Breast epithelium (tissue), 4 donors: ENCODE measurements at regions not wholly inside any gene's neighbourhood (a gene's known extent, or its start where the extent isn't known, plus 50 kb on each side); places are given as distances from the start of the nearest gene placed in this dataset.

ENCODE experiments used
- DNase-seq, 2 donors: peaks; one replicate each; pipeline ENCODE4 v3.0.0-alpha.2; 2019; ENCODE audit warnings: low spot score in 2 of 2
- H3K27ac ChIP-seq, 2 donors: fragments of 200-600 bp; sonication (generic) in 1 of 2; one replicate each; pipeline ENCODE4 v1.5.1; 2016 to 2019; ENCODE audit warnings: mild to moderate bottlenecking in 1 of 2
- H3K27me3 ChIP-seq, 2 donors: fragments of 200-600 bp; sonication (generic) in 1 of 2; one replicate each; pipeline versions ENCODE4 v1.5.1 to v1.6.0; 2017 to 2019; ENCODE audit warnings: control low read depth in 1 of 2, mild to moderate bottlenecking in 1 of 2
- H3K36me3 ChIP-seq: fragments of 200-600 bp; one replicate; pipeline ENCODE4 v1.5.1; 2019
- H3K4me1 ChIP-seq, 2 donors: fragments of 200-600 bp; sonication (generic); one replicate each; pipeline ENCODE4 v1.5.1; 2016 to 2019; ENCODE audit warnings: control low read depth in 1 of 2
- H3K4me3 ChIP-seq, 3 donors: fragments of 200-600 bp; sonication (generic); 1 replicate in 2 of 3; 2 replicates in 1 of 3; pipeline ENCODE4 v1.5.1; 2016 to 2019; ENCODE audit warnings: mild to moderate bottlenecking in 3 of 3, moderate library complexity in 2 of 3
- H3K9me3 ChIP-seq, 2 donors: fragments of 200-600 bp; sonication (generic) in 1 of 2; one replicate each; pipeline ENCODE4 v1.5.1; 2016 to 2019; ENCODE audit warnings: control low read depth in 1 of 2
- POLR2A ChIP-seq: fragments of 450-650 bp; IDR thresholded peaks from one replicate; pipeline ENCODE4 v1.6.1; 2016; ENCODE audit warnings: antibody characterized with exemption, mild to moderate bottlenecking, moderate library complexity
- POLR2AphosphoS5 ChIP-seq, 3 donors: sonication (generic); formaldehyde crosslinking; IDR thresholded peaks; one replicate each; pipeline ENCODE4 v1.6.1; 2017; ENCODE audit warnings: antibody characterized with exemption in 3 of 3
- intact Hi-C: fragments of 100-400 bp; cut with DNase I; formaldehyde crosslinking; loops from one replicate; pipeline ENCODE4 v1.15.1; 2023; ENCODE audit warnings: low total_unique reads
- TF ChIP-seq, protein P1 (sequence below), 3 donors: fragments of 450-650 bp; IDR thresholded peaks; one replicate each; pipeline ENCODE4 v1.5.1; 2016 to 2017; ENCODE audit warnings: antibody characterized with exemption in 3 of 3, mild to moderate bottlenecking in 3 of 3, moderate library complexity in 3 of 3

GRCh38 chr5:124393584-124394379 is 352.7 kb downstream of the ZNF608 start:
- Histone ChIP-seq H3K4me3 (no peak overlapping the region), H3K36me3 (no peaks in the 10 kb centered on the region), H3K27ac (no peak overlapping the region), H3K9me3 (peaks cover 0 to 22% of the 10 kb centered on the region in 2 donors), H3K4me1 (no peaks in the 10 kb centered on the region), H3K27me3 (no peaks in the 10 kb centered on the region)
- no peak for DNase-seq
- TF ChIP-seq, protein P1, sequence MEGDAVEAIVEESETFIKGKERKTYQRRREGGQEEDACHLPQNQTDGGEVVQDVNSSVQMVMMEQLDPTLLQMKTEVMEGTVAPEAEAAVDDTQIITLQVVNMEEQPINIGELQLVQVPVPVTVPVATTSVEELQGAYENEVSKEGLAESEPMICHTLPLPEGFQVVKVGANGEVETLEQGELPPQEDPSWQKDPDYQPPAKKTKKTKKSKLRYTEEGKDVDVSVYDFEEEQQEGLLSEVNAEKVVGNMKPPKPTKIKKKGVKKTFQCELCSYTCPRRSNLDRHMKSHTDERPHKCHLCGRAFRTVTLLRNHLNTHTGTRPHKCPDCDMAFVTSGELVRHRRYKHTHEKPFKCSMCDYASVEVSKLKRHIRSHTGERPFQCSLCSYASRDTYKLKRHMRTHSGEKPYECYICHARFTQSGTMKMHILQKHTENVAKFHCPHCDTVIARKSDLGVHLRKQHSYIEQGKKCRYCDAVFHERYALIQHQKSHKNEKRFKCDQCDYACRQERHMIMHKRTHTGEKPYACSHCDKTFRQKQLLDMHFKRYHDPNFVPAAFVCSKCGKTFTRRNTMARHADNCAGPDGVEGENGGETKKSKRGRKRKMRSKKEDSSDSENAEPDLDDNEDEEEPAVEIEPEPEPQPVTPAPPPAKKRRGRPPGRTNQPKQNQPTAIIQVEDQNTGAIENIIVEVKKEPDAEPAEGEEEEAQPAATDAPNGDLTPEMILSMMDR (IDR thresholded peaks at IDR 0.05): no peak
- intact Hi-C loops: no loop called here

DNA sequence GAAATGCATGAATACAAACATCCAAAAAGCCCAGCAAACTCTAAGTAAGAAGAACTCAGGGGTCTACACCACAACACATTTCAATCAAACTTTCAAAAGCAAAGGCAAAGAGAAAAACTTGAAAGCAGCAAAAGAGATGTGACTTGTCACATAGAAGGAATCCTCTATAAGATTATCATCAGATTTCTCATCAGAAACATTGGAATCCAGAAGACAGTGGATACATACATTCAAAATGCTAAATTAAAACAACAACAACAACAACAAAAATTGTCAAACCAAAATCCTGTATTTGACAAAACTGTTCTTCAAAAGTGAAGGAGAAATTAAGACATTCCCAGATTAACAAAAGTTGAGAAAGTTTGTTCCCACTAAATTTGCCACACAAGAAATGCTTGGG is 362.7 kb downstream of the ZNF608 start:
- Histone ChIP-seq H3K4me1 (no peaks in the 10 kb centered on the region), H3K27ac (no peak overlapping the region), H3K9me3 (peaks cover 9 to 28% of the 10 kb centered on the region in 2 donors), H3K4me3 (no peak overlapping the region), H3K36me3 (no peaks in the 10 kb centered on the region), H3K27me3 (no peaks in the 10 kb centered on the region)
- intact Hi-C loops: no loop called here
- no peak for DNase-seq
- TF ChIP-seq, protein P1 (IDR thresholded peaks at IDR 0.05): no peak
- TF ChIP-seq POLR2AphosphoS5 (IDR thresholded peaks at IDR 0.05): no peak
- no peak for TF ChIP-seq POLR2A

DNA sequence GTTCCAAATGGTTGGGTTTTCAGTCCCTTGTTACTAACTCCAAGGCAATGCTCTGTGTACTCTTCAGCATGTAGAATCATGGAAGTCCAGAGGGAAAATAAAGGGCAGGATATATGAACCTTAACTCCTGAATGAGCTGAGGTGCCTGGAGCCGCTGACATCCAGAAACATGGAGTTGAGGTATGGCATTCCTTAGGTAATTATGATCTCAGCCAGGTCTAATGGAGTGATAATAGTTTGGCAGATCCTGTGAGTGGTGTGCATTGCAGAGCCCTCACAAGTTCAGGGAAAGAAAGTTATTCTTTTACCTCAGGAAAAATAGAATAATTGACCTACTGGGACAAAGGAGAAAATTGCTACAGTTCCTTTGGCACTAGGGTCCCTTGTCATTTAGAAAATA is 369.1 kb downstream of the ZNF608 start:
- intact Hi-C loops: no loop called here
- TF ChIP-seq POLR2A: no peak
- TF ChIP-seq POLR2AphosphoS5 (IDR thresholded peaks at IDR 0.05): no peak
- TF ChIP-seq, protein P1 (IDR thresholded peaks at IDR 0.05): no peak
- DNase-seq: no peak
- H3K27me3 ChIP-seq: no peaks in the 10 kb centered on the region
- H3K4me1 ChIP-seq: no peaks in the 10 kb centered on the region
- no peak overlapping the region for H3K27ac ChIP-seq
- H3K36me3 ChIP-seq: no peaks in the 10 kb centered on the region
- no peak overlapping the region for H3K4me3 ChIP-seq
- H3K9me3 ChIP-seq: peaks cover 0 to 6% of the 10 kb centered on the region in 2 donors

DNA sequence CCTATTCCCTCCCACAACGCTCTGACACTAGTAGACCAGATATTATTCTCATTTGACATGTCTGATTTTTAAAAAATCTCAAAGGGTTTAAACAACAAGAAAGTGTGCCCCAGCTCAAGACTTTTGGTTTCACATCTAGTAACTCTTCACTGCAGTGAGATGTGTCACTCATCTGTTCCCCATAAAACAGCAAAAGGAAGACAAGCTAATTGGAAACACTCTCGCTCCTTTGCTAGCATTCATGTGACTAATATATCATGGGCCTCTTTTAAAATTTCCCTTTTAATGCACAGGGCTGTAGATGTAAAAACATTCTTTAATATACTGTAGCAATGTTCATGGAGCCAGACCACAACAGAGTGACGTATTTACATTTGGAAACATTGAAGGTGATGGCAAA is 372.6 kb downstream of the ZNF608 start:
- TF ChIP-seq, protein P1 (IDR thresholded peaks at IDR 0.05): no peak
- TF ChIP-seq POLR2A (no peak), POLR2AphosphoS5 (IDR thresholded peaks at IDR 0.05) (no peak)
- Histone ChIP-seq H3K4me3 (no peak overlapping the region), H3K9me3 (no peaks in the 10 kb centered on the region), H3K4me1 (no peaks in the 10 kb centered on the region), H3K36me3 (no peaks in the 10 kb centered on the region), H3K27ac (no peak overlapping the region), H3K27me3 (no peaks in the 10 kb centered on the region)
- no peak for DNase-seq
- intact Hi-C loops: loop anchor here (5.0 kb wide), 1 partner anchor 783 kb away; no protein-coding TSS in a partner anchor

DNA sequence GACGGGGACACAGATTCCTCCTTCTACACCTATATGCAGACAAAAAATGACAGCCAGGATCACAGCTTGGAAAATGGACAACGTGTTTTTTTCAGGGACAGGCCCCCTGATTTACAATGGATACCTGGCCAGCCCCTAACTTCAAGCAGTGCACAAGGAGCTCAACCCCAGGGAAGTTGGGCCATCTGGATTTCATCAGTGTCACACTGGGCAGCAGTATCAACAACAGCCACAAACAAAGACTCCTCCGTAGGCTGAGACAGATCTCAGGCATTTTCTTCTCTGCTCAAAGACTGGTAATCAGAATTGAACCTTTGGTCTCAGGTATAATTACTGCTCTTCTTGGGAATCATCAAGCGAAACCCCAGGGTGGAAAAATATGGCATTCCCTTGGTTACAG is 374.0 kb downstream of the ZNF608 start:
- Histone ChIP-seq H3K36me3 (no peaks in the 10 kb centered on the region), H3K27me3 (no peaks in the 10 kb centered on the region), H3K27ac (no peak overlapping the region), H3K9me3 (no peaks in the 10 kb centered on the region), H3K4me3 (no peak overlapping the region), H3K4me1 (no peaks in the 10 kb centered on the region)
- intact Hi-C loops: loop anchor here (5.0 kb wide), 1 partner anchor 785 kb away; no protein-coding TSS in a partner anchor
- no peak for DNase-seq
- TF ChIP-seq POLR2AphosphoS5 (IDR thresholded peaks at IDR 0.05): no peak
- no peak for TF ChIP-seq POLR2A
- TF ChIP-seq, protein P1 (IDR thresholded peaks at IDR 0.05): no peak
